ENCODE measurements at regions not wholly inside any gene's neighbourhood (a gene's known extent, or its start where the extent isn't known, plus 50 kb on each side); places are given as distances from the start of the nearest gene placed in this dataset.

DNA sequence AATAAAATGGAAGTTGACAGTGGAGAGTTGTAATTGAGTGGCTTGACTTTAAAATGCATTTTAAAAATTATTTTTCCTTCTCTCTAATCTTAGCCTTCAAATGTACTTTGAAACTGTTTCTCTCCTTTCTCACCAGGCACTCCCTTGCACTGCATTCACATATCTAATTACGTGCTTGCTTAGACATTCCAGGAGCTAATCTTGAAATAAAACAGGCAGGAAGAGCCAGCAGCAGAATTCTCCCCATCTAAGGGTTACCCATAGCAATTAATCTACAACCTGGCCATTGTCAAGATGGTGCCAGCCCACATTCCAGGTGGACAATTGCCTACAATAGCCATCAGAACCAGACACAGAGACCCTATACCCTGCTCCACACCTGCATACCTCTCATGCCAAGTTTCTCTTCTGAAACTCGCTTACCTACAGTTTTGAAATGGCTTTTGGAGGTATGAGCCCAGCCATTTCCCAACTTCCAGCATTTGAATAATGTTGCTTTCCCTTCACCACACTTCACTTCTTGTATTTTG, 167.6 kb upstream of the GJE1 start:
- TF ChIP-seq SUZ12 (IDR thresholded peaks at IDR 0.05; ENCODE audit: extremely low read depth, insufficient read depth, insufficient read length) (no peak), ZNF274 (IDR thresholded peaks at IDR 0.05; ENCODE audit: low read depth, low read length) (no peak), YY1 (IDR thresholded peaks at IDR 0.05; ENCODE audit: insufficient read depth, insufficient read length) (no peak)
